ENCODE measurements at regions not wholly inside any gene's neighbourhood (a gene's known extent, or its start where the extent isn't known, plus 50 kb on each side); places are given as distances from the start of the nearest gene placed in this dataset.

GRCh38 chr5:142382186-142382585 is 57.4 kb upstream of the SPRY4 start:
- TF ChIP-seq CTCF (IDR thresholded peaks at IDR 0.05; ENCODE audit: poor library complexity, severe bottlenecking) (no peak), POLR2AphosphoS5 (IDR thresholded peaks at IDR 0.05) (no peak), SMC3 (conservative IDR thresholded peaks at IDR 0.05; ENCODE audit: poor library complexity) (no peak), EP300 (conservative IDR thresholded peaks at IDR 0.05; ENCODE audit: poor library complexity, severe bottlenecking) (no peak), EZH2 (IDR thresholded peaks at IDR 0.05; ENCODE audit: borderline replicate concordance, insufficient read depth, low read length, poor library complexity, severe bottlenecking) (no peak), TAF1 (IDR thresholded peaks at IDR 0.05; ENCODE audit: low read depth) (no peak), MXI1 (conservative IDR thresholded peaks at IDR 0.05; ENCODE audit: poor library complexity, severe bottlenecking) (no peak), RAD21 (conservative IDR thresholded peaks at IDR 0.05) (no peak)
- TF ChIP-seq, protein P1, sequence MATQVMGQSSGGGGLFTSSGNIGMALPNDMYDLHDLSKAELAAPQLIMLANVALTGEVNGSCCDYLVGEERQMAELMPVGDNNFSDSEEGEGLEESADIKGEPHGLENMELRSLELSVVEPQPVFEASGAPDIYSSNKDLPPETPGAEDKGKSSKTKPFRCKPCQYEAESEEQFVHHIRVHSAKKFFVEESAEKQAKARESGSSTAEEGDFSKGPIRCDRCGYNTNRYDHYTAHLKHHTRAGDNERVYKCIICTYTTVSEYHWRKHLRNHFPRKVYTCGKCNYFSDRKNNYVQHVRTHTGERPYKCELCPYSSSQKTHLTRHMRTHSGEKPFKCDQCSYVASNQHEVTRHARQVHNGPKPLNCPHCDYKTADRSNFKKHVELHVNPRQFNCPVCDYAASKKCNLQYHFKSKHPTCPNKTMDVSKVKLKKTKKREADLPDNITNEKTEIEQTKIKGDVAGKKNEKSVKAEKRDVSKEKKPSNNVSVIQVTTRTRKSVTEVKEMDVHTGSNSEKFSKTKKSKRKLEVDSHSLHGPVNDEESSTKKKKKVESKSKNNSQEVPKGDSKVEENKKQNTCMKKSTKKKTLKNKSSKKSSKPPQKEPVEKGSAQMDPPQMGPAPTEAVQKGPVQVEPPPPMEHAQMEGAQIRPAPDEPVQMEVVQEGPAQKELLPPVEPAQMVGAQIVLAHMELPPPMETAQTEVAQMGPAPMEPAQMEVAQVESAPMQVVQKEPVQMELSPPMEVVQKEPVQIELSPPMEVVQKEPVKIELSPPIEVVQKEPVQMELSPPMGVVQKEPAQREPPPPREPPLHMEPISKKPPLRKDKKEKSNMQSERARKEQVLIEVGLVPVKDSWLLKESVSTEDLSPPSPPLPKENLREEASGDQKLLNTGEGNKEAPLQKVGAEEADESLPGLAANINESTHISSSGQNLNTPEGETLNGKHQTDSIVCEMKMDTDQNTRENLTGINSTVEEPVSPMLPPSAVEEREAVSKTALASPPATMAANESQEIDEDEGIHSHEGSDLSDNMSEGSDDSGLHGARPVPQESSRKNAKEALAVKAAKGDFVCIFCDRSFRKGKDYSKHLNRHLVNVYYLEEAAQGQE (IDR thresholded peaks at IDR 0.05; ENCODE audit: borderline replicate concordance) = no peak

Data from neural cell (in vitro differentiated cells).